Nephron (organoid): ENCODE measurements at regions not wholly inside any gene's neighbourhood (a gene's known extent, or its start where the extent isn't known, plus 50 kb on each side); places are given as distances from the start of the nearest gene placed in this dataset.

Experiments
- H3K27ac Mint-ChIP-seq, 3 experiments: 2 replicates each; pipeline ENCODE4 v1.8.0; 2020; ENCODE audit warnings: mixed read lengths in 3 of 3, mild to moderate bottlenecking in 2 of 3, moderate library complexity in 1 of 3
- H3K27me3 Mint-ChIP-seq: 2 replicates; pipeline ENCODE4 v1.8.0; 2021; ENCODE audit warnings: low read depth, mild to moderate bottlenecking, moderate library complexity, mixed read lengths
- H3K36me3 Mint-ChIP-seq: 2 replicates; pipeline ENCODE4 v1.8.0; 2020; ENCODE audit warnings: low read depth, mixed read lengths
- H3K4me1 Mint-ChIP-seq: 2 replicates; pipeline ENCODE4 v1.8.0; 2020; ENCODE audit warnings: mixed read lengths
- H3K4me3 Mint-ChIP-seq, 3 experiments: 2 replicates each; pipeline ENCODE4 v1.8.0; 2020; ENCODE audit warnings: mild to moderate bottlenecking in 3 of 3, mixed read lengths in 3 of 3, moderate library complexity in 2 of 3
- H3K9me3 Mint-ChIP-seq: 2 replicates; pipeline ENCODE4 v1.8.0; 2020; ENCODE audit warnings: mixed read lengths
- CTCF ChIP-seq, 3 experiments: fragments of 200-600 bp; sonication (generic); IDR thresholded peaks; one replicate each; pipeline ENCODE4 v1.5.0; 2021; ENCODE audit warnings: antibody characterized with exemption in 3 of 3; ENCODE audit not compliant: unreplicated experiment in 3 of 3

DNA sequence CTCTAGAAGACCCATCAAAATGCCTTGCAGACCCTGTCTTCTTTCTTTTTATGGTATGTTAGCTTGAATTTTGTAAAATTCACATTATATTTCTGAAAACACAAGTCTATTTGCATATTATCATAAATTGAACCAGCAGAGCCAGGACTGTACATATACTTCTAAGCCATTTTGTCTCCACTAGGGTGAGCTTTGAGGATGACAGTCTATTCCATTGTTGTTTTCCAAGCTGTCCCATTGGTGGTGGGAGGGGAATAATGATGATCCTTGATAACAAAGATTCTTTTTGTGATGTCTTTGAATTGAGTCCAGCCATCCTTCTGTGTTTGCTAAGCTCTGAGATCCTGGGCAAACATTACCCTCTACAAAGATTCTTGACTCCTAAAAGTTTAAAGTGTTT, 359.3 kb upstream of the PCDH20 start:
- Mint-ChIP-seq H3K27me3 (no peaks in the 10 kb centered on the region), H3K9me3 (no peaks in the 10 kb centered on the region), H3K27ac (no peak overlapping the region), H3K4me1 (peaks cover 13% of the 10 kb centered on the region), H3K4me3 (no peak overlapping the region), H3K36me3 (no peaks in the 10 kb centered on the region)
- no peak for TF ChIP-seq CTCF (IDR thresholded peaks at IDR 0.05; ENCODE audit: unreplicated experiment in 3 of 3)

DNA sequence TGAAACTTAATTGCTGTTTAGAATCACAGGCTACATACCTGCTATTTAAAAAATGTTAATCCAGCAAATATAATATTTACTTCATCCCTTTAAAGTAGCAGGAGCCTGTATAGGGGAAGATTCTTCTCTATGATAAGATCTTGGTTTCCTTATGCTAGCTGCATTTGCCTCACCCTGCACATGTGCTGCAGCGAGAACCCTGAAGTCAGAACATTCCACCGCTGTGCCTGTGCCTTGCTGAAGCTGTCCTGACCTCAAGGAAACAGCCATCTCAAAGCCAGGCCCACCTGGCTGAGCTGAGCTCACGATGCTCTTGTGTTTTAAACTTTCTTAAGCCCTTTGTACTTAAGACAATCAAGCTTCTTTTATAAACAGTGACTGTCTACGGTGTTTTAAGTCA, 355.0 kb upstream of the PCDH20 start:
- Mint-ChIP-seq H3K4me1 (no peaks in the 10 kb centered on the region), H3K36me3 (no peaks in the 10 kb centered on the region), H3K9me3 (no peaks in the 10 kb centered on the region), H3K27me3 (no peaks in the 10 kb centered on the region), H3K27ac (no peak overlapping the region), H3K4me3 (no peak overlapping the region)
- no peak for TF ChIP-seq CTCF (IDR thresholded peaks at IDR 0.05; ENCODE audit: unreplicated experiment in 3 of 3)

- Mint-ChIP-seq H3K36me3 (no peaks in the 10 kb centered on the region), H3K27me3 (no peaks in the 10 kb centered on the region), H3K27ac (no peak overlapping the region), H3K9me3 (no peaks in the 10 kb centered on the region), H3K4me1 (no peaks in the 10 kb centered on the region), H3K4me3 (no peak overlapping the region)
- no peak for TF ChIP-seq CTCF (IDR thresholded peaks at IDR 0.05; ENCODE audit: unreplicated experiment in 3 of 3)
Measured at GRCh38 chr13:61768175-61768574, 352.5 kb upstream of the PCDH20 start.

- Mint-ChIP-seq H3K36me3 (no peaks in the 10 kb centered on the region), H3K4me1 (no peaks in the 10 kb centered on the region), H3K9me3 (no peaks in the 10 kb centered on the region), H3K27ac (no peak overlapping the region), H3K4me3 (no peak overlapping the region), H3K27me3 (no peaks in the 10 kb centered on the region)
- no peak for TF ChIP-seq CTCF (IDR thresholded peaks at IDR 0.05; ENCODE audit: unreplicated experiment in 3 of 3)
Measured at GRCh38 chr13:61766667-61767058, 351.0 kb upstream of the PCDH20 start.

- Mint-ChIP-seq H3K27ac (no peak overlapping the region), H3K27me3 (no peaks in the 10 kb centered on the region), H3K36me3 (no peaks in the 10 kb centered on the region), H3K4me1 (no peaks in the 10 kb centered on the region), H3K9me3 (no peaks in the 10 kb centered on the region), H3K4me3 (no peak overlapping the region)
- TF ChIP-seq CTCF (IDR thresholded peaks at IDR 0.05; ENCODE audit: unreplicated experiment in 3 of 3), result no peak
Measured at GRCh38 chr13:61765940-61766666, 350.5 kb upstream of the PCDH20 start.

DNA sequence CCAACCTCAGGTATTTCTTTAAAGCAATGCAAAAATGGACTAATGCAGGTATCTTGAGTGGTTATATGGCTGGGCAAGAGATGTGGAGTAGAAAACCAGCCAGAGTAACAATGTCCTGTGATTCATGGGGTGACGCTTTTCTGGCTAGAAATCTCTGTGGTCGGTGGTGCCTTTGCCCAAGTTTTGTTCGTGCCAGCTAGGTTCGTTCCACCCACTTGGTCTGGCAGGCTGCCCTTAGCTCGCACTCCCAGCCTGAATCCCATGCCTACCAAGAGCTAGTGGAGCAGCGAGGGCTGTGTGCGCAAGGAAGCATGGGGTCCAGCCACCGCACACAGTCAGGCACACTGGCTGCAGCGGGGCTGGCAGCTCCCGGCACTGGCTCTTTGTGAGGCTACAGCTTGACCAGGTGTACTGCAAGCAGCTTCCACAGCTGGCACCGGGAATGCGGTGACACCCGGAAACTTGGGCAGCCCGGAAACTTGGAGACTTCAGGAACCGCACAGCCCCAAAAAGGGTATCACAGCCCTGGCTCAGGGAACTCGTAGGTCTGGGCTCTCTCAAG, 349.6 kb upstream of the PCDH20 start:
- H3K36me3 Mint-ChIP-seq, result no peaks in the 10 kb centered on the region
- no peak overlapping the region for H3K27ac Mint-ChIP-seq
- H3K4me1 Mint-ChIP-seq, result no peaks in the 10 kb centered on the region
- H3K4me3 Mint-ChIP-seq, result no peak overlapping the region
- H3K27me3 Mint-ChIP-seq, result no peaks in the 10 kb centered on the region
- no peak for TF ChIP-seq CTCF (IDR thresholded peaks at IDR 0.05; ENCODE audit: unreplicated experiment in 3 of 3)
- H3K9me3 Mint-ChIP-seq, result no peaks in the 10 kb centered on the region
